ENCODE measurements at regions not wholly inside any gene's neighbourhood (a gene's known extent, or its start where the extent isn't known, plus 50 kb on each side); places are given as distances from the start of the nearest gene placed in this dataset.
A peak's percentile ranks its signal among the peaks of the same experiment; 100 is the strongest.

- H3K36me3 Mint-ChIP-seq (ENCODE audit: low read depth) = peaks cover 6% of the 10 kb centered on the region
- H3K9me3 Mint-ChIP-seq = peaks cover 21% of the 10 kb centered on the region
- H3K4me1 Mint-ChIP-seq = peaks cover 14% of the 10 kb centered on the region
- no peak for TF ChIP-seq CTCF (IDR thresholded peaks at IDR 0.05)
- H3K27ac Mint-ChIP-seq = no peak overlapping the region
- DNase-seq = peak; percentile 24
- no peak overlapping the region for H3K4me3 Mint-ChIP-seq
- H3K27me3 Mint-ChIP-seq (ENCODE audit: low read depth, poor library complexity) = peaks cover 4% of the 10 kb centered on the region
Observed at GRCh38 chr4:117941611-117942010, 92.7 kb upstream of the NDST3 start.

- no peak overlapping the region for H3K4me3 Mint-ChIP-seq
- H3K36me3 Mint-ChIP-seq (ENCODE audit: low read depth) = no peaks in the 10 kb centered on the region
- TF ChIP-seq CTCF (IDR thresholded peaks at IDR 0.05) = no peak
- H3K27ac Mint-ChIP-seq = no peak overlapping the region
- H3K4me1 Mint-ChIP-seq = no peaks in the 10 kb centered on the region
- no peaks in the 10 kb centered on the region for H3K27me3 Mint-ChIP-seq (ENCODE audit: low read depth, poor library complexity)
- no peak for DNase-seq
- peaks cover 21% of the 10 kb centered on the region for H3K9me3 Mint-ChIP-seq
Observed at GRCh38 chr4:117949621-117950020, 84.7 kb upstream of the NDST3 start.

- no peak for DNase-seq
- no peak overlapping the region for H3K27ac Mint-ChIP-seq
- H3K9me3 Mint-ChIP-seq = peaks cover 4% of the 10 kb centered on the region
- no peak for TF ChIP-seq CTCF (IDR thresholded peaks at IDR 0.05)
- H3K36me3 Mint-ChIP-seq (ENCODE audit: low read depth) = no peaks in the 10 kb centered on the region
- H3K4me3 Mint-ChIP-seq = no peak overlapping the region
- no peaks in the 10 kb centered on the region for H3K4me1 Mint-ChIP-seq
- H3K27me3 Mint-ChIP-seq (ENCODE audit: low read depth, poor library complexity) = no peaks in the 10 kb centered on the region
Observed at GRCh38 chr4:117957571-117957970, 76.7 kb upstream of the NDST3 start.

GRCh38 chr4:117965622-117966021 is 68.7 kb upstream of the NDST3 start:
- Mint-ChIP-seq H3K36me3 (ENCODE audit: low read depth) (no peaks in the 10 kb centered on the region), H3K27me3 (ENCODE audit: low read depth, poor library complexity) (peaks cover 3% of the 10 kb centered on the region), H3K4me1 (peaks cover 5% of the 10 kb centered on the region), H3K4me3 (no peak overlapping the region), H3K27ac (no peak overlapping the region), H3K9me3 (no peaks in the 10 kb centered on the region)
- TF ChIP-seq CTCF (IDR thresholded peaks at IDR 0.05) = no peak
- DNase-seq = peak; percentile 14

GRCh38 chr4:117968606-117969005 is 65.7 kb upstream of the NDST3 start:
- no peak overlapping the region for H3K4me3 Mint-ChIP-seq
- no peaks in the 10 kb centered on the region for H3K36me3 Mint-ChIP-seq (ENCODE audit: low read depth)
- DNase-seq = no peak
- H3K27ac Mint-ChIP-seq = no peak overlapping the region
- no peaks in the 10 kb centered on the region for H3K9me3 Mint-ChIP-seq
- H3K27me3 Mint-ChIP-seq (ENCODE audit: low read depth, poor library complexity) = peaks cover 3% of the 10 kb centered on the region
- no peak for TF ChIP-seq CTCF (IDR thresholded peaks at IDR 0.05)
- peaks cover 27% of the 10 kb centered on the region for H3K4me1 Mint-ChIP-seq

- H3K9me3 Mint-ChIP-seq = no peaks in the 10 kb centered on the region
- H3K27ac Mint-ChIP-seq = peak overlapping the region; percentile 14
- no peak for DNase-seq
- H3K4me1 Mint-ChIP-seq = peaks cover 22% of the 10 kb centered on the region
- no peaks in the 10 kb centered on the region for H3K36me3 Mint-ChIP-seq (ENCODE audit: low read depth)
- H3K27me3 Mint-ChIP-seq (ENCODE audit: low read depth, poor library complexity) = no peaks in the 10 kb centered on the region
- H3K4me3 Mint-ChIP-seq = no peak overlapping the region
- no peak for TF ChIP-seq CTCF (IDR thresholded peaks at IDR 0.05)
Observed at GRCh38 chr4:117971403-117971802, 62.9 kb upstream of the NDST3 start.
